ENCODE measurements at regions not wholly inside any gene's neighbourhood (a gene's known extent, or its start where the extent isn't known, plus 50 kb on each side); places are given as distances from the start of the nearest gene placed in this dataset.

DNA sequence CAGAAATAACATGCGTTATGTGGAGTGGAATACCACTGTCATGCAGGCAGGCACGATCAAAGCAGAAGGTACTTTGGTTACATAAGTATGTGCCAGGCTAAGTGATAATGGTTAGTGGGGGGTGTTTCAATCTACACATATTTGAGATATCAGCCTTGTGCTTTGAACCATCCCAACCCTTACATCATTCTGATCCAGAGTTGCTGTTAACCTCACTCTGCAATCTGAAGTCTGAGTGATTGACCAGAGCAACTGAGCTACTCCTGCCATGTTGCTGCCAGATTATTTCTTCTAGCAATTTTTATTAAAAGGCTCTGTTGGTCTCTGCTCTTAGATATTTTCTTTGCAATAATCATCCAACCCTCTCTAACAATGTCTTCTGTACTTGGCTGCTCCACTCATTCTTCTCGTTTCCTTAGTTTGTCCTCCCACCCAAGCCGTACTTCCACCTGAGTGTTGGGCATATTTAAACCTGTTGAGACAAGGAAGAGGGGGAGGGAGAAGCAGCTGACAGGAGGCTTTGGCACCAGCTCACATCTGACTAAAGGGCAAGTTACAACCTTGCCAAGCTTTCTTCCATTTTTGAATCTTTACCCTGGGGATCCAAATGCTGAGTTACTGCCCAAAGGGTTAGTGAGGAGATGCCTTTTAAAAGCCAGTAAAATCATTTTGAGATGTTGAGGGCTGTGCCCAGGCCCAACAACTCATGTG lies 114.1 kb upstream of the SESN3 start:
- H3K4me1 ChIP-seq (ENCODE audit: control insufficient read depth, insufficient read depth, low read length): no peaks in the 10 kb centered on the region
- no peak overlapping the region for H3K56ac ChIP-seq (ENCODE audit: extremely low read depth, insufficient read depth, low read length)
- no peak overlapping the region for H4K5ac ChIP-seq (ENCODE audit: low read depth, low read length)
- TF ChIP-seq POLR2A (IDR thresholded peaks at IDR 0.05; ENCODE audit: low read depth, low read length) (no peak), MXI1 (IDR thresholded peaks at IDR 0.05; ENCODE audit: borderline replicate concordance, low read depth, low read length) (no peak), MAZ (IDR thresholded peaks at IDR 0.05; ENCODE audit: borderline replicate concordance, low read depth, low read length) (no peak), FOS (IDR thresholded peaks at IDR 0.05; ENCODE audit: low read depth, low read length) (no peak), RFX5 (IDR thresholded peaks at IDR 0.05; ENCODE audit: low read depth, low read length) (no peak), CHD1 (IDR thresholded peaks at IDR 0.05; ENCODE audit: low read depth, low read length) (no peak), MAFK (IDR thresholded peaks at IDR 0.05; ENCODE audit: low read depth, low read length) (no peak), CEBPB (IDR thresholded peaks at IDR 0.05; ENCODE audit: low read depth, low read length) (no peak), NFE2L2 (IDR thresholded peaks at IDR 0.05; ENCODE audit: low read depth, low read length) (no peak), BHLHE40 (IDR thresholded peaks at IDR 0.05; ENCODE audit: low read depth, low read length) (no peak), RAD21 (IDR thresholded peaks at IDR 0.05; ENCODE audit: low read length) (no peak), SMC3 (IDR thresholded peaks at IDR 0.05; ENCODE audit: low read depth, low read length) (no peak), RCOR1 (IDR thresholded peaks at IDR 0.05; ENCODE audit: insufficient replicate concordance, low read length) (no peak)
- TF ChIP-seq, protein P1, sequence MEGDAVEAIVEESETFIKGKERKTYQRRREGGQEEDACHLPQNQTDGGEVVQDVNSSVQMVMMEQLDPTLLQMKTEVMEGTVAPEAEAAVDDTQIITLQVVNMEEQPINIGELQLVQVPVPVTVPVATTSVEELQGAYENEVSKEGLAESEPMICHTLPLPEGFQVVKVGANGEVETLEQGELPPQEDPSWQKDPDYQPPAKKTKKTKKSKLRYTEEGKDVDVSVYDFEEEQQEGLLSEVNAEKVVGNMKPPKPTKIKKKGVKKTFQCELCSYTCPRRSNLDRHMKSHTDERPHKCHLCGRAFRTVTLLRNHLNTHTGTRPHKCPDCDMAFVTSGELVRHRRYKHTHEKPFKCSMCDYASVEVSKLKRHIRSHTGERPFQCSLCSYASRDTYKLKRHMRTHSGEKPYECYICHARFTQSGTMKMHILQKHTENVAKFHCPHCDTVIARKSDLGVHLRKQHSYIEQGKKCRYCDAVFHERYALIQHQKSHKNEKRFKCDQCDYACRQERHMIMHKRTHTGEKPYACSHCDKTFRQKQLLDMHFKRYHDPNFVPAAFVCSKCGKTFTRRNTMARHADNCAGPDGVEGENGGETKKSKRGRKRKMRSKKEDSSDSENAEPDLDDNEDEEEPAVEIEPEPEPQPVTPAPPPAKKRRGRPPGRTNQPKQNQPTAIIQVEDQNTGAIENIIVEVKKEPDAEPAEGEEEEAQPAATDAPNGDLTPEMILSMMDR (conservative IDR thresholded peaks at IDR 0.05; ENCODE audit: low read depth, low read length): no peak
- TF ChIP-seq, protein P2, sequence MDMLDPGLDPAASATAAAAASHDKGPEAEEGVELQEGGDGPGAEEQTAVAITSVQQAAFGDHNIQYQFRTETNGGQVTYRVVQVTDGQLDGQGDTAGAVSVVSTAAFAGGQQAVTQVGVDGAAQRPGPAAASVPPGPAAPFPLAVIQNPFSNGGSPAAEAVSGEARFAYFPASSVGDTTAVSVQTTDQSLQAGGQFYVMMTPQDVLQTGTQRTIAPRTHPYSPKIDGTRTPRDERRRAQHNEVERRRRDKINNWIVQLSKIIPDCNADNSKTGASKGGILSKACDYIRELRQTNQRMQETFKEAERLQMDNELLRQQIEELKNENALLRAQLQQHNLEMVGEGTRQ (IDR thresholded peaks at IDR 0.05; ENCODE audit: low read depth, low read length): no peak
- TF ChIP-seq, protein P3, sequence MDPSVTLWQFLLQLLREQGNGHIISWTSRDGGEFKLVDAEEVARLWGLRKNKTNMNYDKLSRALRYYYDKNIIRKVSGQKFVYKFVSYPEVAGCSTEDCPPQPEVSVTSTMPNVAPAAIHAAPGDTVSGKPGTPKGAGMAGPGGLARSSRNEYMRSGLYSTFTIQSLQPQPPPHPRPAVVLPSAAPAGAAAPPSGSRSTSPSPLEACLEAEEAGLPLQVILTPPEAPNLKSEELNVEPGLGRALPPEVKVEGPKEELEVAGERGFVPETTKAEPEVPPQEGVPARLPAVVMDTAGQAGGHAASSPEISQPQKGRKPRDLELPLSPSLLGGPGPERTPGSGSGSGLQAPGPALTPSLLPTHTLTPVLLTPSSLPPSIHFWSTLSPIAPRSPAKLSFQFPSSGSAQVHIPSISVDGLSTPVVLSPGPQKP (IDR thresholded peaks at IDR 0.05; ENCODE audit: borderline replicate concordance, low read depth, low read length): no peak
- DNase-seq (no peak), ATAC-seq (ENCODE audit: low read depth) (no peak)
- H3K36me3 ChIP-seq (ENCODE audit: control insufficient read depth, insufficient read depth, low read length): no peaks in the 10 kb centered on the region
- no peak overlapping the region for H3K9ac ChIP-seq (ENCODE audit: low read depth, low read length)
- H3K27me3 ChIP-seq (ENCODE audit: control insufficient read depth, insufficient read depth, low read length): no peaks in the 10 kb centered on the region; the same call in 1 of the 2 replicates
- H3K9me3 ChIP-seq (ENCODE audit: control insufficient read depth, insufficient read depth, low read length): no peaks in the 10 kb centered on the region
- H4K20me1 ChIP-seq (ENCODE audit: insufficient read depth, low read length): no peaks in the 10 kb centered on the region
- in situ Hi-C loops (cut with MboI; ENCODE audit: low sequenced_read_pairs): no loop called here
- dilution Hi-C loops (cut with HindIII; ENCODE audit: low sequenced_read_pairs, unreplicated experiment): no loop called here
- no peak overlapping the region for H3K27ac ChIP-seq (ENCODE audit: insufficient read depth, low read length)
- ChIA-PET POLR2A (ENCODE audit: unreplicated experiment) (no interaction called here), CTCF (no interaction called here)
- H2BK20ac ChIP-seq (ENCODE audit: low read depth, low read length): no peak overlapping the region
- no peak overlapping the region for H2AK9ac ChIP-seq (replicated peaks; ENCODE audit: low read depth, low read length, poor library complexity)
- no peak overlapping the region for H3K18ac ChIP-seq (ENCODE audit: low read depth, low read length)
- no peak overlapping the region for H4K8ac ChIP-seq (ENCODE audit: low read depth in 2 of 2, low read length in 2 of 2)
- H3K14ac ChIP-seq (replicated peaks; ENCODE audit: low read depth, low read length): no peak overlapping the region
- no peak overlapping the region for H2AK5ac ChIP-seq (ENCODE audit: low read depth, low read length)
- H2BK120ac ChIP-seq (ENCODE audit: low read depth, low read length): no peak overlapping the region
- no peak overlapping the region for H3K4me2 ChIP-seq (ENCODE audit: low read depth, low read length)
- H4K91ac ChIP-seq (ENCODE audit: insufficient read depth, low read depth, low read length): no peak overlapping the region
- no CpG with 5 or more reads among the region's 4 CpGs for WGBS, 2 experiments (ENCODE audit: extremely low coverage in 2 of 2, insufficient read length in 1 of 2)
- no peak overlapping the region for H3K4ac ChIP-seq (ENCODE audit: low read depth, low read length)
- intact Hi-C loops (cut with micrococcal nuclease): no loop called here
- H3K23ac ChIP-seq (ENCODE audit: low read depth, low read length): no peak overlapping the region
- no peaks in the 10 kb centered on the region for H3K79me1 ChIP-seq (ENCODE audit: low read depth in 1 of 2, low read length in 2 of 2)
- no peak overlapping the region for H2AFZ ChIP-seq (replicated peaks; ENCODE audit: low read length, poor library complexity)
- H3K4me3 ChIP-seq (ENCODE audit: insufficient read depth, low read depth, low read length): no peak overlapping the region
- H2BK15ac ChIP-seq (ENCODE audit: low read depth, low read length): no peak overlapping the region
- BruUV-seq (replicated peaks): no TSS peak
- H3K9me1 ChIP-seq (ENCODE audit: insufficient read depth, low read length): no peaks in the 10 kb centered on the region
- H2BK5ac ChIP-seq (ENCODE audit: low read depth, low read length, poor library complexity, severe bottlenecking): no peak overlapping the region

Measured in IMR-90 (cell line).